NOMO-1 treated with dmso at 0.1 percent for 144 hours (cell line): ENCODE measurements at regions not wholly inside any gene's neighbourhood (a gene's known extent, or its start where the extent isn't known, plus 50 kb on each side); places are given as distances from the start of the nearest gene placed in this dataset.

Source experiments
- DNase-seq: peaks from one replicate; lab custom pipeline; 2025; ENCODE audit not compliant: unreplicated experiment; lab: John Stamatoyannopoulos, UW

DNA sequence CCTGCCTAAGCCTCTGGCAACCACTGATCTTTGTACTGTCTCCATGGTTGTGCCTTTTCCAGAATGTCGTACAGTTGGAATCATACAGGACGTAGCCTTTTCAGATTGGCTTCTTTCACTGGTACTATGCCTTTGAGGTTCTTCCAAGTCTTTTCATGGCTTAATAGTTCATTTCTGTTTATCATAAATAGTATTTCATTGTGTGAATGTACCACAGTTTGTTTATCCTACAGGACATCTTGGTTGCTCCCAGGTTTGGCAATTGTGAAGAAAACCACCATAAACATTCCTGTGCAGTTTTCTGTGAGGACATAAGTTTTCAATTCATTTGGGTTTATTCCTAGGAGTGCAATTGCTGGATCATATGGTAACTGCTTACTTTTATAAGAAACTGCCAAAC is 190.6 kb upstream of the RAB4A start:
- no peak for DNase-seq

DNA sequence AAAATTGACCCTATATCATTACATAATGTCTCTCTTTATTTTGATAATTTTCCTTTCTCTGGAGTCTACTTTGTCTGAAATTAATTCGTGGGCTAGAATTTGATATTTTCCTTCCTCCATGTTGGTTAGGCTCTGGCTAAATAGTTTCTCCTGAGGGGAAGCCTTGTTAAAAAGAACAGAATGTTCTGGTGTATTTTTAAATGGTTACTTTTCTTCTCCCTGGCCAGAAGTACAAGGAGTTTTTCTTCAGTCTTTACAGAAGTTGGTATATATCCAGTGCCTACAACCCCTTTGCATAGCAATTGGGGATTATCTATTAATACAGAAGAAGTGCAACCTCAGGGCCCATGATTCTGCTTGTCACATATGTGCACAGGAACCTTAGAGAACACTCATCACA is 185.6 kb upstream of the RAB4A start:
- DNase-seq: no peak

DNA sequence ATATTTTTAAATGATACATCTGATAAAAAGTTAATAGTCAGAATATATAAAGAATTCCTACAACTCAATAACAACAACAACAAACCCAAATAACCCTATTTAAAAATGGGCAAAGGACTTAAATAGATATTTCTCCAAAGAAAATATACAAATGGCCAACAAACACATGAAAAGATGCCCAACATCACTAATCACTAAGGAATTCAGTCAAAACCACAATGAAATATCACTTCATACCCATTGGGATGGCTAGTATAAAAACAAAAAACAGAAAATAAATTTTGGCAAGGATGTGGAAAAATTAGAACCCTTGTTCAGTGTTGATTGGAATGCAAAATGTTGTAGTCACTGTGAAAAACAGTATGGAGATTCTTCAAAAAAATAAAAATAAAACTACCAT is 184.8 kb upstream of the RAB4A start:
- DNase-seq: no peak

DNA sequence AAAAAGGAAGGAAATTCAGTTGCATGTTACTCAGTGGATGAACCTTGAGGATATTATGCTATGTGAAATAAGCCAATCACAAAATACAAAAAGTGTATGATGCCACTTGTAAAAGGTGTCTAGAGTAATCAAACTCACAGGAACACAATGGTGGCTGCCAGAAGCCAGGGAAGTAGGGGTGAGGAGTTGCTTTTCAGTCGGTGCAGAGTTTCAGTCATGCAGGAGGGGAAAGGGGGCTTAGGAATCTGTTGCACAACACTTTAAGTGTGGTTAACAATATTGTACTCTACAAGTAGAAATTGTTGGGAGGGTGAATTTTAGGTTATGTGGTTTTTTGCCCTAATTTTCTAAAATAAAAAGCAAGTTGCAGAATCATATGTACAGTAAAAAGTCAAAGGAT is 184.2 kb upstream of the RAB4A start:
- DNase-seq: no peak

DNA sequence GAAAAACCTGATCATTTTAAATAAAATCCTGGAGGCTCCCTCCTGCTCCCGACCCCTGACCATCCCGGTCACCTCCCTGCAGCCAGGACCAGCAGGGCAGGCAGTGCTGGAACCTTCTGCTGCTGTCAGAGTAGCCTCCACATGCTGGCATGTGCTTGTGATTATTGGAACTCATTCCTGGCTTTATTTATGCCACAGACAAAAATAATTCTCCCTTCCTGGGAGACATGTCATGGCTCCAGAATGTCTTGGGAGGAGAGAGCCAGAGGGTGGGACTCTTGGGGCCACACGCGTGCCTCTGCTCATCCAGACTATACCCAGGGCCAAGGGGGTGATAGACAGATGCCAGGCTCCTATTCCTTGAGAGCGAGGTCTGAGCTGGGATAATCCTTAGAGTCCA is 183.6 kb upstream of the RAB4A start:
- no peak for DNase-seq

DNA sequence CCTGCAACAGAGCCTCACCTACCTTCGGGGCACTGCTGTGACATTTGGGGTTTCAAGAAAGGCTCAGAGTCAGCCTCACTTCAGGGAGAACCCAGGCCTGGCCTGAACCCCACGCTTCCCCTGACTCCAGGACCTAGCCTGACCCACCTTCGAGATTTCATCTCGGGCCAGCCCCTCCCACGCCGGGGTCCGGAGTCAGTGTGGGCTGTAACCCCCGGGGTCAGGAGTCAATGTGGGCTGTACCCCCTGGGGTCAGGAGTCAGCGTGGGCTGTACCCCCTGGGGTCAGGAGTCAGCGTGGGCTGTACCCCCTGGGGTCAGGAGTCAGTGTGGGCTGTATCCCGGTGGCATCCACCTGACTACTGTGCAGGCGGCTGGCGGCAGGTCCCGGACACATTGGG is 183.0 kb upstream of the RAB4A start:
- no peak for DNase-seq

DNA sequence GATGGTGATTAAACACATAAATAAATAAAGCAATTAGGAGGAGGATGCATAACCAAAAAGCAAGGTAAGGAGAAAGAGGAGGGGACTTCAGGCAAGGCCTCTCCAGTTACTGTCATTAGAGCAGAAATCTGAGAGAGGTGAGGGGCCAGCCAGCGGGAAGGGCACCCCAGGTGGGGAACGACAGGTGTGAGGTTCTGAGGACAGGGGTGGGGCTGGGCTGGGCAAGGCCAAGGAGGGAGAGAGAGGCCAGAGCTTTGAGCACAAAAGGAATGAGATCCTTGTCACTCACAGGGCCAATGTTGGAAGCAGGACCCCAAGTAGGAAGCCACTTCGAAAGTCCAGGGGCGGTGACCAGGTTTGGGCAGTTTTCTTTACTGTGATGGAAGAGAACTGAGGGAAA is 182.2 kb upstream of the RAB4A start:
- no peak for DNase-seq

DNA sequence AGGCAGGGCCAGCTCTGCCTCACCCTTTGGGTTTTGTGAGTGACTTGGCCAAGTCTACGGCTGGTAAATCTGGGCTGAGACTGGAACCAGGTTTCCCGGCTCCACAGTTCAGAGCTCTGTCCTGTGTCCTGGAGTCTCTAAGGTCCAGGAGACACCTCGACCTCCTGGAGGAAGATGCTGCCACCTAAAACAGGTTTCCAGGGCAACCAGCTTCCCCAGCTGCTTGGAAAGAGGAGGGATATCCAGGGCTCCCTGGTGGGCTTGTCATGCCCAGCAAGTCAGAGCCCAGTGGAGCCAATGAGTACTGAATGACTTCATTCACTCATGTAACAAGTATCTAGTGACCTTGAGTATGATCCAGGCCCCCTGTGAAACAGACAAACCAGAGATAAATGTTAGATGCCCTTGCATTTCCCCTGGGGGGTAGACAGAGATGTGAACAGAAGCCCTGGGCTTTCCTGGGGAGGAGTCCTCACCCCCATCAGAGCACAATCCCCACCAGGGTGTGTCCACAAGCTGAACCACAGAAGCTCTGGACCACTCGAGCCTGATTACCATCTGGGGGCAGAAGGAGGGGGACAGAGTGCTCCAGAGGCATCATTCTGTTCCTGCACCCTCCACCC is 181.2 kb upstream of the RAB4A start:
- no peak for DNase-seq

DNA sequence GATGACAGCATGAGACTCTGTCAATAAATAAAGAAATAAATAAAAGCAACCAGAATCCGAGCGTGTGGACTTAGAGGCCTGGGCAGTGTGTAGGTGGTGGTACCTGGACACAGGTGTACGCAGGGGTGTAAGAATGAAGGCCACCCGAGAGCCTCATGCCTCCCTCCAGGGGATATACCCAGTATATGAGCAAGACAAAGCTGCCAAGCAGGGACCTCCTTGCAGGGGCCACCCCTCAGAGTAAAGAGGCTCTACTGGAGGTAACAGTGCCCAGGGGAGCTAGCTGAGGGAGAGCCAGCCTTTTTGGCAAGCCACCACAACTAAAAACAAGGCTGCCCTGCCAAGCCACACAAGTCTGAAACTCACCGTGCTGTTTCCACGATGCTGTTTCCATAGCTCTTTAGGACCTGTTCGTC is 179.2 kb upstream of the RAB4A start:
- DNase-seq: no peak

DNA sequence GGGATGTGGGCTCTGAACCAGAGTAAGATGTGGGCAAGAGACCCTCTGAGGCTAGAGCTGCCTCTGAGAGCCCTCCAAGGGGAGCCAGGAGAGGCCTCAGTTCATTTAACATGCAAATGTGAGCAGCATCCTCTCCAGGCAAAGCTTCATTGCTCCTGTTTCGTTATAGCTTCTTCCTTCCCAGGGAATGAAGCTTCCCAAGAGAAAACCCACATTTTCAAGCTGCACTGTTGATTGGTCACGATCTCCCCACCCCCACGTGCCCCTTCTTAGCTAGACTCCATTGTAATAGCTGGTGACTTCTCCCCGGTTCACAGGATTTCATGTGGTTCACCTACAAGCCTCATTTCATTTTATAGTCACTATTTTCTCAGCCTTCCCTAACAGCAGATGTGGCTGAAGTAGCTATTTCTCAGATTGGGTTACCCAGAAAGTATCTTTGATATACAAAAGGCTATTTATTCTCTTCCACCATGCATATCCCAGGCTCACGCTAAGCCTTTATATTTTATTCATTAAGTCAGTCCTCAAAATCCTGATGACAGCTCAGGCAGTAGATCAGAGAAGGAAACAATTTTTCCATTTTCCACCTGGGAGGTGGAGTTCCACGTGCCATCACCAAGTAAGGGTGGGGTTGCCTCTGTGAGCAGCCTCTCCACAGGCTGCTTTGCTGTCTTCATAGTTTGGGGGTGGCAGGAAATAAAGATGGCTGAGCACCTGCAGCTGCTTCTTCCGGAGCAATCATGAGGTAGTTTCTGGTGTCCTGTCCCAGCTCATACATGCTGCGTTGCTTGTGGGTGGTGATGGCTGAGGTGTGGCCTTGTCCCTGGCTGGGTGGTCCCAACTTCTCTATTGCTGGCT is 178.3 kb upstream of the RAB4A start:
- DNase-seq: no peak

DNA sequence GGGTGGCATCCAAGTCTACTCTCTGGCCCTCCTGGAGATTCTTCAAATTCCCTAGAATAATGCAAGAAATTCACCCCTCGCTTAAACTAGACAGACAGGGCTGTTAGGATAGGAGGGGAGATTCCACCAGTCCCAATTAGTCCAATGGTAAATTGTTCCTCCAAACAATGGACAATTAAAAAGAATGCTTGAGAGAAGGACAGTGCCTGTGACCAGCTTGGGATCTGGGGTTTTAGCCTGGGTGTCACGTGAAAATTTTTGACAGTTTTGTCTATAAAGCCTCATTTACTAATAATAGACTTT is 177.7 kb upstream of the RAB4A start:
- no peak for DNase-seq

DNA sequence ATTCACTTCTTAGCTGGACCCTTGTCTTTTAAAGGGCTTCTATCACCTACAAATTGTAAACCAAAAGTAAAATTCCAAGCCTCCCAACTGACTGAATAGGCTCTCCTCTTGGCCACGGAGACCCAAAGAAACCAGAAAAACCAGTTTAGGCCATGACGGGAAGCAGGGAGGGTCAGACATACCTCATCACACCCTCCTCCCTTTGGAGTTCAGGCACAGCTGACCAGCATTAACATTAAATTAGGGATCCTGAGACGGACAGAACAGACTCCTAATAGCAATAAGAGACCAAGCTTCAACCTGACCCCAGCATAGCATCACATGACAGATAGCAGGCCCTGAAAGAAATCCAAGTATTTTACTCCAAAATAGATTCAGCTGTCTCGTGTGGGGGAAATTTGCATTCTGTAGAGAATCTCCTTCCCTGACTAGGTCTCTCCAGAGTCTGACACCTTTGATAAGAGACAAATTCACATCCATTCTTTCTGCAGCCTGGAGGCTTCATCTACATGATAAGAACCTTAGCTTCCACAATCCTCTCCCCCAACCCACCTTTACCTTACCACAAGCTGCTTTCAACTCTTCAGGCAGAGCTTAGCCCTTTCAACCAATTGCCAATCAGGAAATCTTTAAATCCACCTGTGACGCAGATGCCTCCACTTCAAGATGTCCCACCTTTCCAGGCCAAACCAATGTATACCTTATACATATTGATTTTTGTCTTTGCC is 177.1 kb upstream of the RAB4A start:
- no peak for DNase-seq

DNA sequence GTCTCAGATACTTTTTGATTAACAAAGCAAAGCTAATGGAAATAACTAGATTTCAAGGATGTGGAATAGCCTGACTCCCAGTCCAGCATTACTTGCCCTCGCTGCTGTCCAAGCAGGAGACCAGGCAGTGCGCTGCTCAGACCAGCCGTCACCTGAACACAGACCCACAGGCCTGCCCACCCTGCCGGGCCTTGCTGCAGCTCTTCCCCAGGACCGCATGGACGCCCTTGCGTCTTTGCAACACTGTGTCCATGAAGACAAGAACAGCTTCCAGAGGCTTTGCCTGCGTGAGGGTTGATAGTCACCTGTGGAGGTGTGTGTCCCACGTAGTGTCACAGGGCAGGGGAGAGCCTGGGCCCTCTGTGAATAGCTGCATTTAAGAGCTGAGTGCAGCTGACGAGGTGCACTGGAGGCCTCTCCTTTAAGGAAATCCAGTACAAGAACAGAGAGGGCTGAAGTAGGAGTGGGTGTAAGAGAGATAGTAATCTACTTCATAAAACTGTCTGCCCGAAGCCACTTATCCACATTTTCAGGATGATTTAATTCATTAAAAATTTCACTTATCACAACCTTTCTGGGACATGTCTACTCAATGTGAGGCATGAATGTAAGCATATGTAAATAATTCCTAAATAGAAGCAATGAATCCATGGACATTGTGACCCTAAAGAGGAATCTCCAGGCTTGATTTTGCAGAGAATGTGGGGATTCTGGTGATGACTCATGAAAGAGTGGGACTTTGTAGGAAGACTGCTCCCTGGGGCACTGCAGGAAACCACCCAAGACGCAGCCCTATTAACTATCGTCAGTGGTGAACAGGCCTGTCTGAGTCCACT is 176.2 kb upstream of the RAB4A start:
- DNase-seq: no peak

DNA sequence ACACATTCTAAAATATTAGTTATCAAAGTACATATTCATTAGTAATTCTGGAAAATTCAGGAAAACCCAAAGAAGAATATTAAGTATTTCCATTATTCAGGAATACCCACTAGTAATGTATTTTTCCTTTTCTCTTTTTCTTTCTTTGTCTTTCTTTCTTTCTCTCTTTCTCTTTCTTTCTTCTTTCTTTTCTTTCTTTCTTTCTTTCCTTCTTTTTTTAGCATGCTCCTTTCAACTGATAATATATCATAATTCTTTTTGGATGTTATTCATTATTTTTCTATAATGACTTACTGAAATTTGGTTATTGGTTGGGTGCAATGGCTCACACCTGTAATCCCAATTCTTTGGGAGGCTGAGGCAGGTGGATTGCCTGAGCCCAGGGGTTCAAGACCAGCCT is 175.6 kb upstream of the RAB4A start:
- no peak for DNase-seq

DNA sequence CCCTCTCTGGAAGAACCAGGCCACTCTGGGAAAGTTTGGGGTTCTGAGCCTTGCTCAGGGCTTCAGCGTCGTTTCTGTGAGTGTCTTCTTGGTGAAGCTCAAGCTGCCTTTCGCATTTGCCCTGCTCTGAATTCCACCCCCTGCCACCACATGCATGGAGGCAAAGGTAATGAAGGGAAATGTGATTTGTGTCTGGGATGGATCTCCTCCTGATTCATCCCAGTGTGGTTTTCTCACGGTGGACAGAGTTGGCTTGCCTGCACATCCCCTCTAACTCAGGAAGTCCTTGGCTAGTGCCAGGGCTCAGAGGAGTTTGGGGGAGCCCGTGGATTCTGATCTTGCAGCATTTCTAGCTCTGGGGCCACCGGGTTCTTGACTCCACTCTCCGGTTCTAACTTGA is 173.6 kb upstream of the RAB4A start:
- DNase-seq: no peak

DNA sequence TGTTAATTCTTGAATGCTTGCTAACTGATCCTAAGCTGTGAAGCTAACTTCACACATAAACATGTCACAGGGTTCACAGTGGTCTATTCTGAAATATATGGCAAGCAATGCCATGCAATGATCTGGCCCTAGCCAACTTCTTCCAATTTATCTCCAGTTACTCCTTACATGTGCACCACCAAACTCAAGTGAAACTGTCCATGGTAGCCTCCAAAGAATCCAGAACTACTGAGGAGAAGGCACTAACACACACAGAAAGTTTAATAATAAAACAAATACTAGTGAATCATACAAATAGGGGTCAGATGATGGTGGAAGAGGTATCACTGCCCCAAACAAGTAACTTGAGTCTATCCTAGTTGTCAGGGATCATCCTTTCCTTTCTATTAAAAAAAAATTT is 172.6 kb upstream of the RAB4A start:
- no peak for DNase-seq

DNA sequence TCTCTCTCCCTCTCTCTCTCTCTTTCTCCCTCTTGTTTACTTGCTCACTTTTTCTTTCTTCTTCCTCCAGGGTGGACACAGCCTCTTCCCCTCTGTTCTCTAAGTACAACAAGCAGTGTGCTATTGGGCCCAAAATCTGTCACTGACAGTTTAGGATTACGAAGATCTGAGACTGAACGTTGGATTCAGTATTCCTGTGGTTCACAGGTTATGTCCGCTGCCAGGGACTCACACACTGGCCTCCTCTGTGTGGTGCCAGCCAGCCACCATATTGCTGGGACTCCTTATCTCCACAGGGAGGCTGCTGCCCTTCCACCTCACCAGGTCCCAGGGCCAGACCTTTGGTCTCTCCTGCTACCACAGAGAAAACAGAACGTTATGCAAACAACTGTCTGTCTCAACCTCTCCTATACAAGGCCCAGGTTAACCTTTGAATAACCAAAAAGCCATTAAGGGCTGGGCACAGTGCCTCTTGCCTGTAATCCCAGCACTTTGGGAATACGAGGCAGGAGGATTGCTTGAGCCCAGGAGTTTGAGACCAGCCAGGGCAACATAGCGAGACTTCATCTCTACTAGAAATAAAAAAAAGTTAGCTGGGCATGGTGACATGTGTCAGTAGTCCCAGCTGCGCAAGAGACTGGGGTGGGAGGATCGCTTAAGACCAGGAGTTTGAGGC is 171.9 kb upstream of the RAB4A start:
- DNase-seq: no peak

DNA sequence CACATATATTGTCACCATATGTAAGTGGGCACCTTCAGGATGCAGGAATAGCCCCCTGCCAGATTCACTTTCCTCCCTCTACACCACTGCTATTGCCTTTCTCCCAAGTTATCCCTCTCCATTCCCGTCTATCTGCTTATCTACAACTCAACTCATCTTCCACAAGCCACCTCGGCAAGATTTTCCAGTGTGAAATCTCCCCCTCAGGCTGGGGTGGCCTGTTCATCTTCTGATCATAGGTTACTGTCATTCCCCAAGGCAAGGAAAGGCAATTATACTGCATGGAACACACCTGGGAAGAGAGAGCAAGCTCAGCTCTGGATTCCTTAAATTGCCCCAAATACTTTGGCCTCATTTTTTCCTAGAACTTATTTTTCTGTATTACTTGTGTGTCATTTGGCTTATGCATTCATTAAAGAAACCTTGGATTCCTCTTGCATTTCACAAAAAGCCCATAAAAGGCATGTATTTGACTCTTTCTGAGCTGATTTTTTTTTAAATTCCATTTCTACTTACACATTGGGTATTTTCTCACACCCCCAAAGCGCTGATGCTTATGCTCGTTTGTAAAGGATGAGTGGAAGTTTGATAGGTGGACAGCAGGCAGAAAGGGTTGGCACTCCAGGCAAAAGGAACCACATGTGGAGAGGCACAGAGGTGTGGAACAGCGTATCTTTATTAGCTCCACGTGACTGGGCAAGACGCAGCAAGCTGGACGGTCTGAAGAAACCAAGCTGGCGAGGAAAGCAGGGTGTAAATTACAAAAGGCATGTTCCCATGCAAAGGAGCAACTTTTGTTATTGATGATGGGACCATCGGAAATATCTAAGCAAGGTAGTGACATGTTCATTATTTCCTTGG is 169.7 kb upstream of the RAB4A start:
- DNase-seq: no peak

DNA sequence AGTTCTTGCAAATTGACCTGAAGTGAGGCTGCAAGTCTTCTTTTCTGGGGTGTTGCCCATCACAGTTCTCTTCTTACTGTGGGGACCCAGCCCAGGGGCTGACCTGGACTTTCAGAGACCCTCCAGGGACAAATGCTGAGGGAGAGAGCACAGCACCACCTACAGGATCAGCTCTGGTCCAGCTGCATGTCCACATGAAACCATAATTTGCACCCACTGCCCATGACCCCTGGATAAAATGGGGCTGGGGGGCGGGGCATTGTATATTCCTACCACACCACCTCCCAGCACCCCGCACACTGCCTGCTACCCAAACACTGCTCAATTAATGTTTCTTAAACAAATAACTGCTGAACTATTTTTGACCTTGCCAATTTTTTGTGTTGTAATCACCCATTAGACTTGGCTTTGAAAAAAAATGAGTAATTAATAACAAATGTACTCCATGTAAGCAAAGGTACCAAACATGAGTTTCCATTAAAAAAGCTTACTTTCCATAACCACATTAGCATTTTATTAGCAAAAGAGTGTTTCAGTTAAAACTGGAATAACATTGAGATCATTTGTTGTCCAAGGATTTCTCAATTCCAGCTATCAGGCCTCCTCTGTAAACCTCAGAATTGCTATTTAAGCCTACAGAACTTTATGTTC is 168.0 kb upstream of the RAB4A start:
- no peak for DNase-seq
